Natural killer cell (primary cell): ENCODE measurements at regions not wholly inside any gene's neighbourhood (a gene's known extent, or its start where the extent isn't known, plus 50 kb on each side); places are given as distances from the start of the nearest gene placed in this dataset.

ENCODE experiments used
- ATAC-seq, 3 donors: fragments of 150-1000 bp in 2 of 3; fragments of 200-7000 bp in 1 of 3; cut with Tn5 transposase; 1 replicate in 1 of 3; 2 replicates in 2 of 3; pipeline ENCODE4 v1.10.0; 2021; ENCODE audit warnings: mild to moderate bottlenecking in 2 of 3, moderate library complexity in 2 of 3
- DNase-seq, 2 donors: peaks; one replicate each; pipeline versions ENCODE4 v3.0.0 to v3.0.0-alpha.2; 2013 to 2021; ENCODE audit warnings: mixed read lengths in 1 of 2
- H3K27ac ChIP-seq: one replicate; pipeline ENCODE4 v1.5.1; 2013; ENCODE audit warnings: mild to moderate bottlenecking, low read length
- H3K27me3 ChIP-seq: one replicate; pipeline ENCODE4 v1.6.1; 2013; ENCODE audit warnings: low read length; ENCODE audit not compliant: control insufficient read depth, insufficient read depth
- H3K36me3 ChIP-seq: one replicate; pipeline ENCODE4 v1.6.1; 2013; ENCODE audit warnings: low read length; ENCODE audit not compliant: control insufficient read depth, insufficient read depth
- H3K4me1 ChIP-seq: one replicate; pipeline ENCODE4 v1.6.1; 2013; ENCODE audit warnings: low read length; ENCODE audit not compliant: control insufficient read depth, insufficient read depth
- H3K4me3 ChIP-seq: one replicate; pipeline ENCODE4 v1.5.1; 2013; ENCODE audit warnings: low read length
- H3K9me3 ChIP-seq: one replicate; pipeline ENCODE4 v1.6.1; 2013; ENCODE audit warnings: low read length; ENCODE audit not compliant: control insufficient read depth, insufficient read depth
- H3K27ac Mint-ChIP-seq, 2 donors: one replicate each; pipeline ENCODE4 v1.8.0; 2022; ENCODE audit warnings: mild to moderate bottlenecking in 2 of 2, mixed read lengths in 2 of 2, moderate library complexity in 1 of 2
- H3K27me3 Mint-ChIP-seq, 2 donors: one replicate each; pipeline ENCODE4 v1.8.0; 2022; ENCODE audit warnings: low read depth in 2 of 2, mixed read lengths in 2 of 2
- H3K36me3 Mint-ChIP-seq: one replicate; pipeline ENCODE4 v1.8.0; 2022; ENCODE audit warnings: mixed read lengths
- H3K4me1 Mint-ChIP-seq, 2 donors: one replicate each; pipeline ENCODE4 v1.8.0; 2022; ENCODE audit warnings: mixed read lengths in 2 of 2
- H3K4me3 Mint-ChIP-seq: one replicate; pipeline ENCODE4 v1.8.0; 2022; ENCODE audit warnings: mild to moderate bottlenecking, moderate library complexity, mixed read lengths
- H3K9me3 Mint-ChIP-seq, 2 donors: one replicate each; pipeline ENCODE4 v1.8.0; 2022; ENCODE audit warnings: mixed read lengths in 2 of 2
- WGBS: methylation state at CpG from one replicate; pipeline ENCODE4 v1.1.7; 2013; ENCODE audit warnings: missing lambda C conversion rate; ENCODE audit not compliant: insufficient coverage; 5-methylcytosine and 5-hydroxymethylcytosine counted together
- intact Hi-C: fragments of 100-400 bp; cut with micrococcal nuclease; formaldehyde crosslinking; loops from one replicate; pipeline ENCODE4 v1.14.2; 2022
- TF ChIP-seq, protein P1 (sequence below): fragments of 200-600 bp; IDR thresholded peaks from one replicate; pipeline ENCODE4 v1.8.0; 2022; ENCODE audit warnings: antibody characterized with exemption

DNA sequence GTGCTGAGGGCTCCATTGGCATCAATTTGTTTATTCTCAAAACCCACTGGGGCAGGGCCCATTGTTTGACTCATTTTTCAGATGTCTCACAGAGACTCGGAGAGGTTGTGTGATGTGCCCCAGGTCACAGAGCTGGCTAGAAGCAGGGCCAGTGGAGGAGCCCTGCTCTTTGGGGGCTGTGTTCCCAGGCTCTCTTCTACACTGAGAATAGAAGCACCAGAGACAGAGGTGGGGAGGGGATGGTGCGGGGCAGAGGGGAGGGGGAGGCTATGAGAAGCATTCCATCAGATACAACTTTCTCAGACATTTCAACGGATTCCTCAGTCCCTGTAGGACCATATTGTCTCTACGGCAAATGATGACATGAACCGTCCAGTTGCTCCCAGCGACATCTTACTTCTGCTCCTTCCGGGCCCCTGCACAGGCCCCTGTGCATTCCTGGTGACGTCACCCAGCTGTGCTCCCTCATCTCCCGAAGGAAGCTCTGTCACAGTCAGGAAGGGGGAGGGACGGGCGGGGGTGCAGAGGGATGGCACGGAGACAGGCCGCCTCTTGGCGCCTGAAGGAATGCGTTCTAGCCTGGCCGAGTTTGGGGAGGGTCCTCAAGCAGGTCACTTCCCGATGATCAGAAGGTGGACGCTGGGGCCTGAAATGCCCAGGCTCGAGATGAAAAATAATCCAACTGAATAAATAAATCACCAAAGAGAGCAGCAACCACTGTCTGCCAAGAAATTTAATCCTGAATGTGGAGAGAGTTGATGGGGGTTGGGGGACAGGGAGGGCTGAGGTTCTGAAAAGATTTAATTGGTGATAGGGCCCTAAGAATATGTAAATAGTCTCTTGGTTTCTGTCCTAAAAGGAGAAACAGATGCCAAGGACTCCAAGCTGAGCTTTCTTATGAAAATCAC, 114.1 kb downstream of the NOG start:
- Mint-ChIP-seq H3K36me3 (no peaks in the 10 kb centered on the region), H3K4me3 (no peak overlapping the region), H3K27me3 (peaks cover 25 to 55% of the 10 kb centered on the region in 2 donors), H3K4me1 (no peaks in the 10 kb centered on the region), H3K9me3 (no peaks in the 10 kb centered on the region), H3K27ac (no peak overlapping the region)
- WGBS = 90% methylated on average over 17 of the region's 19 CpGs
- intact Hi-C loops = no loop called here
- Histone ChIP-seq H3K27ac (no peak overlapping the region), H3K4me1 (no peaks in the 10 kb centered on the region), H3K4me3 (no peak overlapping the region), H3K36me3 (no peaks in the 10 kb centered on the region), H3K27me3 (no peaks in the 10 kb centered on the region), H3K9me3 (no peaks in the 10 kb centered on the region)
- ATAC-seq = no peak
- no peak for DNase-seq
- TF ChIP-seq, protein P1, sequence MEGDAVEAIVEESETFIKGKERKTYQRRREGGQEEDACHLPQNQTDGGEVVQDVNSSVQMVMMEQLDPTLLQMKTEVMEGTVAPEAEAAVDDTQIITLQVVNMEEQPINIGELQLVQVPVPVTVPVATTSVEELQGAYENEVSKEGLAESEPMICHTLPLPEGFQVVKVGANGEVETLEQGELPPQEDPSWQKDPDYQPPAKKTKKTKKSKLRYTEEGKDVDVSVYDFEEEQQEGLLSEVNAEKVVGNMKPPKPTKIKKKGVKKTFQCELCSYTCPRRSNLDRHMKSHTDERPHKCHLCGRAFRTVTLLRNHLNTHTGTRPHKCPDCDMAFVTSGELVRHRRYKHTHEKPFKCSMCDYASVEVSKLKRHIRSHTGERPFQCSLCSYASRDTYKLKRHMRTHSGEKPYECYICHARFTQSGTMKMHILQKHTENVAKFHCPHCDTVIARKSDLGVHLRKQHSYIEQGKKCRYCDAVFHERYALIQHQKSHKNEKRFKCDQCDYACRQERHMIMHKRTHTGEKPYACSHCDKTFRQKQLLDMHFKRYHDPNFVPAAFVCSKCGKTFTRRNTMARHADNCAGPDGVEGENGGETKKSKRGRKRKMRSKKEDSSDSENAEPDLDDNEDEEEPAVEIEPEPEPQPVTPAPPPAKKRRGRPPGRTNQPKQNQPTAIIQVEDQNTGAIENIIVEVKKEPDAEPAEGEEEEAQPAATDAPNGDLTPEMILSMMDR = no peak

DNA sequence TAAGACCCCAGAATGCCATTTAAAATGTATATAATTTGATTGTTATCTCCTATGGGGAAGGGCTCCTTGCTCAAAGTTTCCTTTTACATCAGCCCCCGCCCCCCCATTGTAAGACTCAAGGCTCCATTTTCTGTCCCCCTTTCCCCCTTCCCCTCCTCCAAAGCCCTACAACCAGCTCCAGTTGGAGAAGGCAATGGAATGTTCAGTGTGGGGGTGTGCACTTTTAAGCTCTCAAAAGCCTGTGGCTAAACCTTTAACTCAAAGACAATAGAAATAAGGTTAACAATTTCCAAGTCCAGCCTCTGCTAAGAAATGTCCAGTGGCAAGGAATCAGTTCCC, 114.7 kb downstream of the NOG start:
- H3K27ac ChIP-seq = no peak overlapping the region
- H3K9me3 ChIP-seq = no peaks in the 10 kb centered on the region
- no peak overlapping the region for H3K27ac Mint-ChIP-seq
- H3K36me3 ChIP-seq = no peaks in the 10 kb centered on the region
- ATAC-seq (no peak), DNase-seq (no peak)
- H3K4me1 Mint-ChIP-seq = no peaks in the 10 kb centered on the region
- H3K36me3 Mint-ChIP-seq = no peaks in the 10 kb centered on the region
- peaks cover 21 to 55% of the 10 kb centered on the region in 2 donors for H3K27me3 Mint-ChIP-seq
- TF ChIP-seq, protein P1 = no peak
- H3K4me3 ChIP-seq = no peak overlapping the region
- H3K27me3 ChIP-seq = no peaks in the 10 kb centered on the region
- no peak overlapping the region for H3K4me3 Mint-ChIP-seq
- whole genome bisulfite sequencing = 40% methylated on average over 1 of the region's 1 CpG
- no peaks in the 10 kb centered on the region for H3K4me1 ChIP-seq
- intact Hi-C loops = no loop called here
- H3K9me3 Mint-ChIP-seq = no peaks in the 10 kb centered on the region

DNA sequence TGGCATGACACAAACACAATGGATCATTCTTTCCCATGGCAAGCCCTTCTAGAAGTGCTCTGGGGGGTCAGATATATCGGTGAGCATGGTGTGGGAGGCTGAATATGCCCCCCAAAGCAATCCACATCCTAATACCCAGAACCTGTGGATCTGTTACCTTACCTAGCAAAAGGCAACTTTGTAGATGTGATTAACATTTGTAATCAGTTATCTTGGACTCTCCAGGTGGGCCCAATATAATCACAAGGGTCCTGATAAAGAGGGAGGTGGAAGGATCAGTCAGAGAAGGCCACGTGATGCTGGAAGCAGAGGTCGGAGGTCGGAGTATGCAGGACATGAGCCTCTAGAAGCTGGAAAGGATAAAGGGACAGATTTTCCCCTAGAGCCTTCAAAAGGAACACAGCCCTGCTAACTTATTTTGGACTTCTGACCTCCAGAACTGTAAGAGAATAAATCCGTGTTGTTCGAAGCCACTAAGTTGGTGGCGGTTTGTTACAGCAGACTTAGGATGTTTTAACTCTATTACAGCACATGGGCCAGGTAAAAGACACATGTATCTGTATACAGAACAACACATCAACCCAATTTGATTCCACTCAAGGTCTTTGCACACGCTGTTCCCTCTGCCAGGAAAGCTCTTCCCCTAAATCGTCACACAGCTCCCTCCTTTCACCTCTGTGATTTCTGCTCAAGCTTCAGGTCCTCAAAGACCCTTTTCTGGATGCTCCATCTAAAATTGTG, 115.3 kb downstream of the NOG start:
- Histone ChIP-seq H3K4me3 (no peak overlapping the region), H3K36me3 (no peaks in the 10 kb centered on the region), H3K4me1 (no peaks in the 10 kb centered on the region), H3K9me3 (no peaks in the 10 kb centered on the region), H3K27me3 (no peaks in the 10 kb centered on the region), H3K27ac (no peak overlapping the region)
- H3K27me3 Mint-ChIP-seq = peaks cover 18 to 55% of the 10 kb centered on the region in 2 donors
- no peaks in the 10 kb centered on the region for H3K4me1 Mint-ChIP-seq
- DNase-seq (no peak), ATAC-seq (no peak)
- 89% methylated on average over 8 of the region's 9 CpGs for WGBS
- TF ChIP-seq, protein P1 = no peak
- no peak overlapping the region for H3K4me3 Mint-ChIP-seq
- H3K27ac Mint-ChIP-seq = no peak overlapping the region
- H3K9me3 Mint-ChIP-seq = no peaks in the 10 kb centered on the region
- H3K36me3 Mint-ChIP-seq = no peaks in the 10 kb centered on the region
- intact Hi-C loops = no loop called here
